ENCODE measurements at regions not wholly inside any gene's neighbourhood (a gene's known extent, or its start where the extent isn't known, plus 50 kb on each side); places are given as distances from the start of the nearest gene placed in this dataset.

DNA sequence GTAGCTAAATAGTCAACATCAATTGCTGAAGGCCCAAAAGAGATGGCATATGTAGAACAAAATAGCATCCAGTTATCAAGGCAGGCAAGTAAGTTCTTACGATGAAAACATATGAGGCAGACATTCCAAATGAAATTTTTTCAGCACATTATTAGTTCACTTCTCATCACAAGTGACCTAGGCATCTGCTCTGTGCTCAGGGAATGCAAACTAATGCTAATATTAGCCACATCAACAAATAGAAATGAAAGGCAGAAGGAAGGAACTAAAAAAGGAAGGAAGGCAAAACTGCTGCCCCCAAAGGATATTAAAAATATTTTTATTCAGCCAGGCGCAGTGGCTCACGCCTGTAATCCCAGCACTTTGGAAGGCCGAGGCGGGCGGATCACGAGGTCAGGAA is 51.2 kb upstream of the ROCK1 start:
- no peak for DNase-seq (ENCODE audit: low read depth in 2 of 2)

DNA sequence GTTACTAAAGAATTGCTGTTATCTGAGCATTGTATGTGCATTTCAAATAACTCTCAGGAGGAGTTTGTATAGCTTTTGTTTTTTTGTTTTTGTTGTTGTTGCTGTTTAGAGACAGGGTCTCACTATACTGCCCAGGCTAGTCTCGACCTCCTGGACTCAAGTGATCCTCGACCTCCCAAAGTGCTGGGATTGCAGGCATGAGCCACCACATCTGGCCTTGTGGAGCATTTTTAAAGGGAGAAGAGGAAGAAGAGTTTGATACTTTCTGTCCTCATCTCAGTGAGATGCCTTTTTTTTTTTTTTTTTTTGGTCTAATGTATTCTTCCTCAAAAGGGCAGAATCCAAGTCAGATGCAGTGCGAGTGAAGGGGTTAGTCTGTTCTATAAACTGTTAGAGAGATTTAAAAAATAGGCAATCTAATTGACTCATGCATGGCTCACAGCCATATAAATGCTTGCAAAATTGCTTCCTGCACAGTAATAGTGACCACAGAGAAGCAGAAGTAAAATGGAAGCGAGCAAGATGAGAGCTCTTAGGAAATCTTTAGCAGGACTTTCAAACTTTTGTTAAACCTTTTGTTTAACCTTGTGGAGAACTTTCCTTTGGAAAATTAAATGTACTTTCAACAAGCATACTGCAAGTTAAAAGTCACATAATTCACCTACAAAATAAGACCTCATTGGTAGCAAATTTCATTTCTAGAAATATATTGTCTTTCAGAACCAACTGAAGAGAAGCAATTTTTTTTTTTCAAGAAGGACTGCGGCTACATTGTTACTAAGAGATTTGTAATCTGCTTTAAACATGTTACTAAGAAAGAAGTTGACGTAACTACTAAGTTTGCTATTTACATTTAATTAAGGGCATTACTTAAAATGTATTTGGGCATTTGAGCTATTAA is 52.3 kb upstream of the ROCK1 start:
- DNase-seq (ENCODE audit: low read depth in 2 of 2) = no peak

DNA sequence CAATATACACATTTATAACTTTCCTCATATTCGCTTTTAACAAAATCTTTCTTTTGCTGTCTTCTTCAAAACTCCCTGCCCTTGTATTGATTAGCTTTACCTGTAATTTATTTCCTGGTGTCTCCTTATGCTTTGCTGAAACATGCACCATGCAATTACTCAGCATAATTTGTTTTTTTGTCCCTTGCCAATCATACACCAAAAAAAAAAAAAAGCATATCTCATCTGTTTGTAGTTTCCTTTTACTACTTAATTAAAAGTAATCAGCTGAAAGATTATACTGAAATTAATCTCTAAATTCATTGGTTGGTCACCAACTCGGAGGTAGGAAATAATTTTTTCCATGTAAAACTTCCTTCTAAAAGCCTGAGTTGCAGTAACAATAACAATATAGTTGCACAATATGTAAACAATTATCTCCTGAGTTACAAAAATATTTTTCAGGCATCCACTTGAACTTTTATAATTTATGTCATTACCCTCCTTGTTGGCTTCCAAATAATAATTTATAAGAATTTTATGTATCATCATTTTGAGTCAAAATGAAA is 53.0 kb upstream of the ROCK1 start:
- no peak for DNase-seq (ENCODE audit: low read depth in 2 of 2)

DNA sequence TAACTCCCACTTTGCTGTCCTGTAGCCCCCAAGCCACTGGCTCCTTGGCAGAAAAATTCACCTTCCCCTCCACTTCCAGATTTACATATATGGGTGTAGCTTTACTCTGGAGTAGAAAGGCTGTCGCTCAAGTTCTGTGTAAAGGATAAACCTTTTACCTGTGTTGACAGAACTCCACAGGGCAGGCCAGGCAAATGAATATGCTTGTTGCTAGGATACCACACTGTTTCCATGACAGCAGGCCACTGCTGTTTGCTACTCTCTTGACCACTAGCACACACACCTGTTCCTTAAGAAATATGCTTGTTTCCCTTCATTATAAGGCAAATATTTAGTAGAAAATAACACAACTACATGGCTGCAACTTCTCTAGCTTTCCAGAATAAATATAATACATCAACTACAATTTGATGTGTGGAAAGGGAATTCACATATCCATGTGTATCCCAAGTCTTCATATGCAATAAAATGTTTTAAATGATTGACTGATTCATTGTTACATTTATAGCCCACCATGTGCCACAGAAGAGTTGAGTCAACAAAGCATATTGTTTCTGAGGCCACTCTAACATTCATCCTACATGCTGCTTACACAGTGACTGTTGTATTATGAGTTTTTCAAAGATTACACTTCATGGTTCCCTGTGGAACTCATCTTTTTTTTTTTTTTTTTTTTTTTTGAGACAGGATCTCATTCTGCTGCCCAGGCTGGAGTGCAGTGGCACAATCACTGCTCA is 56.2 kb upstream of the ROCK1 start:
- DNase-seq (ENCODE audit: low read depth in 2 of 2) = no peak

DNA sequence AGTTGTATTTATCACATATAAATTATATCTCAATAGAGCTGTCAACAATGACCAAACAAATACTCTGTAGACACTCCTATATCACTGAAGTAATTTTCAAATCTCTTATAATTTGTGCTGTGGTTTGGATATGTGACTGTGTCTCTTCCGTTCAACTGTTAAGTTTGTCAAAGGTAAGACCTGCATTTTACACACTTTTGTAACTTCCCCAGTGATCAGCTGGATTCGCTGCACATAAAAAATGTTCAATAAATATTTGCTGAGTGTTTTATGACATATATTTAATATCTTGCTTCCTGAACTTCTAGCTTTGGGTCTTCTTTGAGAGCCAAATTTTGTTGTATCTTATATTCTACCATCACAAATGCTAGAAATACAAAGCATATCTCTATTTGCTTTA is 57.3 kb upstream of the ROCK1 start:
- DNase-seq (ENCODE audit: low read depth in 2 of 2) = no peak

DNA sequence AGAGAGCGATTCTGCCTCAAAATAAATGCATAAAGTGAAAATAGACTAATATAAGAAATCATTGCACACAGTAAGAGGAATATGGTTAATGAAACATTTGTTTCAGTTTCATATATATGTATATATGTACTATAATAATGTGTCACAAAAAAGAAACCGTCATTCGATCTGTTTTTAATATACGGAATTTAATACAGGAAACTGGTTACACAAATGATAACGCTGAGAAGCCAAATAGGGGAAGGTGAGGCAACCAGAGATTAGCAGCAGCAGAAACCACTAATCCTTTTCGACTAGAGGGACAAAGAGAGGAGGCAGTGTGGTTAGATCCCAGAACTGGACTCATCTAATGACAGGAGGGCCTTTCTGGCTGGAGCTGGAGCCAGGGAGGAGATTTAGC is 64.2 kb upstream of the GREB1L start:
- DNase-seq (ENCODE audit: low read depth in 2 of 2) = no peak

DNA sequence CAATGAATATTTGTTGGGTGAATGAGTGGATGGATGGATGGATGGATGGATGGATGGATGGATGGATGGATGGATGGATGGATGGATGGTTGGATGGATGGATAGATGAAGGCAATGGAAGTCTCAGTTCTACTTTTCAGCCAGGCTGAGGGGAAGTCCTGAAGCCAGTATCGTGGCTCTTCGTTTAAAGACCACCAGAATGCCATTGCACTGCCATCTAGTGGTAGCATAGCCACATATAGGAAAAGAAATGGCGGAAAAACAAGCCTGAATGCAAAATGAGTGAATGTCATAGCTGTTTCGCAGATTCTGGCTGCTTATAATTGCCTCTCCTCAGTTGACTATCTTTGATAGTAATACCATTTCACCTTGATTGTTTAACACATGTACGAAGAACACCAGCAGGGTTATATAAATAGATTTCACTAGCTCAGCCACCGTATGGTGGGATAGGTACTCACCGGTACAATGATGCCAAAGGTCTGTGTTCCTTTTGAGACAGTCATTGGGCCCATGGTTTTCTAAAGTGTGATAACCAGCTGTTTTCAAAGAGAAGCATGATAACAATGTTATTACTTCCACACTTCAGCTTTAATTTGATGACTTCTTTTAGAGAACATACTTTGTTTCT is 62.3 kb upstream of the GREB1L start:
- peak; percentile 49 to 63 for DNase-seq (ENCODE audit: low read depth in 2 of 2)

DNA sequence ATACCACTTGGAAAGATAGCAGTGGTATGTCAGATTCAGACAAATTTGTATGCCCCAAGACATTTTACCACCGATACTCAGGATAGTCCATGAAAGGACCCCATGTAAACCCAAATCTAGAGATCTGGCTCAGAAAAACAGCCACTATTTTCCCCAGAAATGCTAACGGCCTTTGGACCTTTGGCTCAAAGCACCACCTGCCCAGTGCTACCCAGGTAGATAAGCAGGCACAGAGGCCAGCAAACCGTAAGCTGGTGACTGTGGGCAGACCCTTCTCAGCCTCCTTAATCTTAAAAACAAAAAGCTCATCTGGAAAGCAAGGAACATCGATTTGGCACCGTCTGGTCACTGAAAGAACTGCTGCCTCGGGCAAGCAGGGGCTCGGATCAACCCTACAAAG is 61.4 kb upstream of the GREB1L start:
- no peak for DNase-seq (ENCODE audit: low read depth in 2 of 2)

DNA sequence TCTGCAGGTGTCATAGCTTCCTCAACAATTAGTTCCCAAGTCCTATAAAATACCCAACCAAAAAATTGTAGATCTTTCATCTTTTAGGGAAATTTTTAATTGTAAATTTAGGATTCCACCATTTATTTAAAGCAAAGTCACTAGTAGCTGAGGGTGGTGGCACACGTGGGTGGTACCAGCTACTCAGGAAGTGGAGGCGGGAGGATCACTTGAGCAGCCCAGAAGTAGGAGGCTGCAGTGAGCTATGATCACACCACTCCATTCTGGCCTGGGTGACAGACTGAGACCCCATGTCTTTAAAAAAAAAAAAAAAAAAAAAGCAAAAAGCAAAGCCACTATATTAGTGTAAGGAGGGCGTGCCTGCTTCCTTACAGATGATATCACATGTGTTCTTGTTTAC is 60.3 kb upstream of the GREB1L start:
- DNase-seq (ENCODE audit: low read depth in 2 of 2) = no peak

DNA sequence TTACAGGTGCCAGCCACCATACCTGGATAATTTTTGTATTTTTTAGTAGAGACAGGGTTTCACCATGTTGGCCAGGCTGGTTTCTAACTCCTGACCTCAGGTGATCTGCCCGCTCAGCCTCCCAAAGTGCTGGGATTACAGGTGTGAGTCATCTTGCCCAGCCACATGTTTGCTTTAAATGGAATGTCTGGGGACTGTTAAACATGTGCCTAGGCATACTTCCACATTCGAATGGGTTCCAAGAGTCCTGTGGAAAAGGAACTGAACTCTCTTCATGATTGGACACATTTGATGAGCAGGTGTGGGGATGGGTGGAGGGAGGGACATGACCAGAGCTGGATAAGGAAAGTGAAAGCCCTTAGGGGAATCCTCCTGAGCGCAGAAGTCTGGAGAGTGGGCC is 58.4 kb upstream of the GREB1L start:
- no peak for DNase-seq (ENCODE audit: low read depth in 2 of 2)

DNA sequence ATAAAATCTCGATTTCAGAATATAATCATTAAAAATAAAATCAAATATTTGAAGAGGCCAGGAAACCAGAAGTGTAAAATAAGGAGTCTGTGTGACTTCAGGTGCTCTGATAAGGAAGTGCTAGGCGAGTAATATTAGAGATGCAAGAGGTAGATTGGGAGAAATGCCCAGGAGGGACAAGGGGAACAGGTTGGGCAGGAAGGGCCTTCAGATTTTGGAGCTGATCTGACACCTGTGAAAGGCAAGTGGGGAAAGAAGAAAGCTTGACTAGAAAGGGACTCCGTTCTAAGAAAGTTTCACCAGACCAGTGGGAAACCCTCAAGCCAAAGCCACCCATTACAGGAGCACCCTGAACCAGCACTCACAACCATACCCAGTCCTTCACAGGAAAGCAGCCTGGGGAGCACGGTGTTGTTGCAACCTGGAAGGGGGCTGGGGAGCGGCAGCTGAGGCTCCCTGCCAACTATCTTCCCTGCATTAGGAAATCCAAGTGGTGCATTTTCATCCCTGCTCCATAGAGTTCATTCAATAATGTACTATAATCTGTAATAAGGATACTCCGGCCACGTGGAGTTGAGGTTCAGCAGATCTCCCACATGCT is 57.5 kb upstream of the GREB1L start:
- DNase-seq (ENCODE audit: low read depth in 2 of 2) = no peak

DNA sequence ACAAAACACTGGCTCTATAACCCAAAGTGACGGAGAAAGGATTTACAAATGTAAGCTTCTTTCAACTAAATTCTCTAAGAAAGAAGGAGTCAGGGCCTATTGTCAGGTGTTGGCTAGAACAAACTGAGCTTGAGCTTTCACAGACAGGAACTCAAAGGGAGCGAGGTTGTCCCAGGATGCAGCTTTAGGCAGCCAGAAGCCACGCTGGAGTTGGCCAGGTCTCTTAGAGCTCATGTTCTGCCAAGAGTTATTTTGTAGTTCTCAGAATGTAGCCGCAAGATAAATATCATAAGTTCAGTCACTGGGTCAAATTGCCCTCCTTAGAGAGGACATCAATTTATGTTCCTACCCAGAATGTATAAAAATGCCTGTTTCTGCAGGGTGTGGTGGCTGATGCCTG is 54.1 kb upstream of the GREB1L start:
- no peak for DNase-seq (ENCODE audit: low read depth in 2 of 2)

DNA sequence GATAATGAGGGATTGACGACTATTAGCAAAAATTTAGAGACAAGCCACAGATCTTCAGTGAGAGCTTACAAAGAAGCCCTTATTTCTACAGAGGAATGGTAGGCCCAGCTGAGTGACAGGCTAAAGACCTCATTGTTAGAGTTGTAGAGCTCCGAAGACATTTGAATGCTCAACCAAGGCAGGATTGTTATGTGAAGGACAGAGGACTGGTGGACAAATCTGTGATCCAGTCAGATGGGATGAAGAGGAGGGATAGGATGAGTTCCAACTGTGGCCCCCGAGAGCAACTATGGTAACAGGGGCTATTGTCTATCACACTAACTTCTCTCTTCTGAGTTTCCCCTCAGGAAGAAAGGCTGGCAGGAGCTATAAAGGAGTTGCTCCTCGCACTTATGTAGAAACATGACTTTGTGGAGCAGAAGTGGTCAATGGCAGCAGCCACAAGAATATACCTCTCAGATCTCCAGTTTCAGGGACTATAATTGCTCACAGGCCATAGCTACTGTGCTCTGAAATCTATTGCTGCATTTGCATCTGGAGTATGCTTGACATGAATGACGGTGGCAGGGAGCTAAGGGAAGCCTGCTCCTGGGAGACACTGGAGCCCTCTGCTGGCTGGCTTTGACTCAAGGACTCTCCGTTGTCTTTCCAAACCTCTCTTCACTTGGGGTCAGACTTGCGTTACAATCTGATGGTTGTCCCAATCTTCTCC is 50.3 kb upstream of the GREB1L start:
- peak in 1 of 2 donors; percentile 41 for DNase-seq (ENCODE audit: low read depth in 2 of 2)

Measured in dermis microvascular lymphatic vessel endothelial cell (primary cell).